Neural crest cell (in vitro differentiated cells): ENCODE measurements at regions not wholly inside any gene's neighbourhood (a gene's known extent, or its start where the extent isn't known, plus 50 kb on each side); places are given as distances from the start of the nearest gene placed in this dataset.
"Not testable (repeated sequence)": the region's sequence is repeated elsewhere in the genome, so short reads cannot be mapped to it uniquely, and the experiment has no call there.

Source experiments
- DNase-seq: peaks from one replicate; pipeline ENCODE4 v3.0.0; 2021; ENCODE audit warnings: low read depth, mixed read lengths, low spot score
- H3K27ac Mint-ChIP-seq: one replicate; pipeline ENCODE4 v1.8.0; 2021; ENCODE audit warnings: mild to moderate bottlenecking, mixed read lengths; ENCODE audit not compliant: unreplicated experiment
- H3K27me3 Mint-ChIP-seq: 2 replicates; pipeline ENCODE4 v1.8.0; 2021; ENCODE audit warnings: low read depth, mild to moderate bottlenecking, mixed read lengths
- H3K36me3 Mint-ChIP-seq: 2 replicates; pipeline ENCODE4 v1.8.0; 2021; ENCODE audit warnings: low read depth, mild to moderate bottlenecking, mixed read lengths
- H3K4me1 Mint-ChIP-seq: 2 replicates; pipeline ENCODE4 v1.8.0; 2021; ENCODE audit warnings: mixed read lengths
- H3K4me3 Mint-ChIP-seq: one replicate; pipeline ENCODE4 v1.8.0; 2021; ENCODE audit warnings: mild to moderate bottlenecking, mixed read lengths
- H3K9me3 Mint-ChIP-seq: 2 replicates; pipeline ENCODE4 v1.8.0; 2021; ENCODE audit warnings: mixed read lengths
- CTCF ChIP-seq: fragments of 200-600 bp; sonication (generic); conservative IDR thresholded peaks from 2 replicates; pipeline ENCODE4 v1.5.0; 2021; ENCODE audit warnings: antibody characterized with exemption, mild to moderate bottlenecking

- Mint-ChIP-seq H3K4me1 (peaks cover 8% of the 10 kb centered on the region), H3K27me3 (no peaks in the 10 kb centered on the region), H3K4me3 (no peak overlapping the region), H3K36me3 (no peaks in the 10 kb centered on the region), H3K27ac (no peak overlapping the region), H3K9me3 (no peaks in the 10 kb centered on the region)
- DNase-seq = no peak
- TF ChIP-seq CTCF = no peak
Observed at GRCh38 chr11:12585861-12586260, 88.4 kb upstream of the TEAD1 start.

DNA sequence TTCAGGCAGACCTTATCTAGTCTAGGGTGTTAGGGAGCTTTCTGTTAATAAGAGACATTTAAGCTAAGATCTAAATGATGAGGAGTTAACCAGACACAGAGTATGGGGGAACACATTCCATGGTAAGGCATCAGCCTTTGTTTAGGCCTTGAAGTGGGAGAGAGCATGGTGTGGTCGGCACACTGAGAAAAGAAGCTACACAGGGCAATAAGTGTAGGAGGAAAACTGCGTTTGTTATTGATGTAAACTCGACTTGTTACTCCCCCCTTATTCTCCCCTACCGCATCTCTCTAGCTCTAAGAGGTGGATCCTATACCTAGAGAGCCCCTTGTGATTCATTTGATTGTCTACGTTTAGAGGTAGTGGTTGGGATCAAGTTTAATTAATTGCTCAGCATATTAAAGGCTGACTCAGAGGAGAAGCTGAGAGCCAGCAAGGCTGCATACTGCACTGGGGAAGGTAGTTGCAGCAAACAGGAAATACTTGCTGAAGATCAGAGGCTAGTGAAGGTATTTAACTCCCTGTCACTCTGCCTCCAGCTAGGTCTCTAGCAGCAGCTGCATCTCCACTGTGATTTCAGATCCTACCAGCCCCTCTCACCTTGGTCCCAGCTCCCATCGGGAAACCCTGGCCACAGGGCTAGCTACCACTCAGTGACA lies 86.8 kb upstream of the TEAD1 start:
- H3K36me3 Mint-ChIP-seq = no peaks in the 10 kb centered on the region

GRCh38 chr11:12591706-12592105 lies 82.5 kb upstream of the TEAD1 start:
- Mint-ChIP-seq H3K9me3 (peaks cover 1% of the 10 kb centered on the region), H3K36me3 (no peaks in the 10 kb centered on the region), H3K27ac (peak overlapping the region; percentile 54), H3K4me3 (no peak overlapping the region), H3K27me3 (no peaks in the 10 kb centered on the region), H3K4me1 (peaks cover 23% of the 10 kb centered on the region)
- no peak for DNase-seq
- TF ChIP-seq CTCF = no peak

More for the DNA sequence above, 86.8 kb upstream of the TEAD1 start:
- no peak for DNase-seq
- Mint-ChIP-seq H3K4me3 (no peak overlapping the region), H3K9me3 (no peaks in the 10 kb centered on the region), H3K27me3 (no peaks in the 10 kb centered on the region), H3K4me1 (peaks cover 18% of the 10 kb centered on the region), H3K27ac (peak overlapping the region; percentile 15)
- TF ChIP-seq CTCF = no peak

- peaks cover 4% of the 10 kb centered on the region for H3K9me3 Mint-ChIP-seq
- peak overlapping the region; percentile 54 for H3K27ac Mint-ChIP-seq
- H3K4me3 Mint-ChIP-seq = no peak overlapping the region
- no peaks in the 10 kb centered on the region for H3K27me3 Mint-ChIP-seq
- no peak for DNase-seq
- H3K4me1 Mint-ChIP-seq = peaks cover 18% of the 10 kb centered on the region
- TF ChIP-seq CTCF = no peak
- no peaks in the 10 kb centered on the region for H3K36me3 Mint-ChIP-seq
Observed at GRCh38 chr11:12592283-12592682, 81.9 kb upstream of the TEAD1 start.

GRCh38 chr11:12595089-12595847 lies 79.0 kb upstream of the TEAD1 start:
- H3K27me3 Mint-ChIP-seq, H3K36me3 Mint-ChIP-seq, DNase-seq, H3K27ac Mint-ChIP-seq, H3K9me3 Mint-ChIP-seq, H3K4me3 Mint-ChIP-seq: not testable (repeated sequence)
- H3K4me1 Mint-ChIP-seq = peaks cover 27% of the 10 kb centered on the region
